Trophoblast cell (in vitro differentiated cells and primary cell): ENCODE measurements at regions not wholly inside any gene's neighbourhood (a gene's known extent, or its start where the extent isn't known, plus 50 kb on each side); places are given as distances from the start of the nearest gene placed in this dataset.

Experiments used
- DNase-seq, 2 donors: peaks; one replicate each; pipeline ENCODE4 v3.0.0-alpha.2; 2016
- H2AFZ ChIP-seq: 2 replicates; pipeline ENCODE4 v1.6.1; 2013; ENCODE audit warnings: low read length, moderate library complexity, mild to moderate bottlenecking; ENCODE audit not compliant: insufficient read depth, poor library complexity
- H2AK5ac ChIP-seq: 2 replicates; pipeline ENCODE4 v1.6.1; 2013; ENCODE audit warnings: mild to moderate bottlenecking, low read length
- H2BK120ac ChIP-seq: 2 replicates; pipeline ENCODE4 v1.6.1; 2013; ENCODE audit warnings: low read length, mild to moderate bottlenecking, moderate library complexity; ENCODE audit not compliant: insufficient read depth, poor library complexity
- H2BK12ac ChIP-seq: 2 replicates; pipeline ENCODE4 v1.6.1; 2013; ENCODE audit warnings: mild to moderate bottlenecking, low read length, moderate library complexity
- H2BK5ac ChIP-seq: 2 replicates; pipeline ENCODE4 v1.6.1; 2013; ENCODE audit warnings: low read length, low read depth, moderate library complexity, mild to moderate bottlenecking; ENCODE audit not compliant: poor library complexity
- H3K14ac ChIP-seq: 2 replicates; pipeline ENCODE4 v1.6.1; 2013; ENCODE audit warnings: mild to moderate bottlenecking, low read length
- H3K18ac ChIP-seq: 2 replicates; pipeline ENCODE4 v1.6.1; 2013; ENCODE audit warnings: mild to moderate bottlenecking, low read length
- H3K23ac ChIP-seq: 2 replicates; pipeline ENCODE4 v1.6.1; 2013; ENCODE audit warnings: low read length
- H3K27ac ChIP-seq: 2 replicates; pipeline ENCODE4 v1.5.1; 2013; ENCODE audit warnings: low read depth, mild to moderate bottlenecking, inconsistent platforms, low read length, moderate library complexity
- H3K27me3 ChIP-seq: 2 replicates; pipeline ENCODE4 v1.6.1; 2013; ENCODE audit warnings: inconsistent platforms, mild to moderate bottlenecking, low read length, moderate library complexity; ENCODE audit not compliant: insufficient read depth
- H3K36me3 ChIP-seq, 2 experiments: 1 replicate in 1 of 2; 2 replicates in 1 of 2; pipeline ENCODE4 v1.6.1; 2013; ENCODE audit warnings: low read length in 2 of 2, mild to moderate bottlenecking in 2 of 2, moderate library complexity in 1 of 2; ENCODE audit not compliant: insufficient read depth in 2 of 2, control insufficient read depth in 1 of 2
- H3K4ac ChIP-seq: 2 replicates; pipeline ENCODE4 v1.6.1; 2013; ENCODE audit warnings: low read depth, mild to moderate bottlenecking, low read length, moderate library complexity
- H3K4me1 ChIP-seq, 2 experiments: 1 replicate in 1 of 2; 2 replicates in 1 of 2; pipeline ENCODE4 v1.6.1; 2013; ENCODE audit warnings: low read length in 2 of 2, mild to moderate bottlenecking in 2 of 2, moderate library complexity in 1 of 2; ENCODE audit not compliant: insufficient read depth in 2 of 2, control insufficient read depth in 1 of 2
- H3K4me2 ChIP-seq: 2 replicates; pipeline ENCODE4 v1.6.1; 2013; ENCODE audit warnings: inconsistent platforms, mild to moderate bottlenecking, low read length, moderate library complexity
- H3K4me3 ChIP-seq: 2 replicates; pipeline ENCODE4 v1.5.1; 2013; ENCODE audit warnings: mild to moderate bottlenecking, low read depth, low read length, inconsistent platforms
- H3K79me1 ChIP-seq: one replicate; pipeline ENCODE4 v1.6.1; 2013; ENCODE audit warnings: low read length
- H3K79me2 ChIP-seq: 2 replicates; pipeline ENCODE4 v1.6.1; 2013; ENCODE audit warnings: low read length, mild to moderate bottlenecking; ENCODE audit not compliant: control insufficient read depth, insufficient read depth, poor library complexity
- H3K9ac ChIP-seq: 2 replicates; pipeline ENCODE4 v1.6.1; 2013; ENCODE audit warnings: mild to moderate bottlenecking, low read length
- H3K9me3 ChIP-seq: 2 replicates; pipeline ENCODE4 v1.6.1; 2013; ENCODE audit warnings: low read depth, mild to moderate bottlenecking, control low read depth, inconsistent platforms, low read length; ENCODE audit not compliant: insufficient read depth
- H4K12ac ChIP-seq: 2 replicates; pipeline ENCODE4 v1.6.1; 2013; ENCODE audit warnings: low read depth, mild to moderate bottlenecking, low read length, moderate library complexity
- H4K8ac ChIP-seq: 2 replicates; pipeline ENCODE4 v1.6.1; 2013; ENCODE audit warnings: low read depth, mild to moderate bottlenecking, low read length, moderate library complexity
- H4K91ac ChIP-seq: one replicate; pipeline ENCODE4 v1.6.1; 2013; ENCODE audit warnings: low read depth, mild to moderate bottlenecking, low read length, moderate library complexity
- WGBS: extraction: QIAGEN DNeasy Blood & Tissue Kit; methylation state at CpG from one replicate; pipeline ENCODE4 v1.1.7; 2013; ENCODE audit warnings: missing lambda C conversion rate; ENCODE audit not compliant: insufficient read length, insufficient coverage; ENCODE audit errors: extremely low coverage; 5-methylcytosine and 5-hydroxymethylcytosine counted together

GRCh38 chr17:77316651-77317050, 175.9 kb downstream of the SEC14L1 start:
- Histone ChIP-seq H2BK12ac (peak overlapping the region; percentile 9), H2AK5ac (peak overlapping the region; percentile 31), H4K91ac (no peak overlapping the region), H3K14ac (no peak overlapping the region), H3K18ac (peak overlapping the region; percentile 4), H2AFZ (no peak overlapping the region), H2BK120ac (no peak overlapping the region), H3K79me2 (peaks cover 3% of the 10 kb centered on the region), H3K4me3 (no peak overlapping the region), H3K4me2 (no peak overlapping the region), H3K4me1 (peaks cover 39 to 51% of the 10 kb centered on the region in 2 experiments), H3K27ac (no peak overlapping the region), H2BK5ac (no peak overlapping the region), H3K9me3 (no peaks in the 10 kb centered on the region), H4K8ac (no peak overlapping the region), H3K79me1 (peaks cover 25% of the 10 kb centered on the region), H3K27me3 (no peaks in the 10 kb centered on the region), H4K12ac (no peak overlapping the region), H3K36me3 (peaks cover 2 to 7% of the 10 kb centered on the region in 2 experiments), H3K4ac (no peak overlapping the region), H3K23ac (no peak overlapping the region), H3K9ac (no peak overlapping the region)
- no peak for DNase-seq
- no CpG with 5 or more reads among the region's 8 CpGs for WGBS

- no peak overlapping the region for H4K12ac ChIP-seq
- H4K8ac ChIP-seq = no peak overlapping the region
- peaks cover 5% of the 10 kb centered on the region for H3K79me2 ChIP-seq
- H3K36me3 ChIP-seq = peaks cover 2% of the 10 kb centered on the region in 2 experiments
- no peak overlapping the region for H3K14ac ChIP-seq
- peaks cover 45 to 56% of the 10 kb centered on the region in 2 experiments for H3K4me1 ChIP-seq
- peaks cover 31% of the 10 kb centered on the region for H3K79me1 ChIP-seq
- H3K23ac ChIP-seq = no peak overlapping the region
- peak overlapping the region; percentile 46 for H2BK12ac ChIP-seq
- H3K4me3 ChIP-seq = no peak overlapping the region
- H3K18ac ChIP-seq = peak overlapping the region; percentile 63
- no CpG with 5 or more reads among the region's 16 CpGs for WGBS
- H2AK5ac ChIP-seq = peak overlapping the region; percentile 49
- DNase-seq = no peak
- no peak overlapping the region for H3K4me2 ChIP-seq
- H3K9ac ChIP-seq = no peak overlapping the region
- no peaks in the 10 kb centered on the region for H3K9me3 ChIP-seq
- H4K91ac ChIP-seq = no peak overlapping the region
- H2AFZ ChIP-seq = no peak overlapping the region
- H3K27me3 ChIP-seq = no peaks in the 10 kb centered on the region
- H3K27ac ChIP-seq = no peak overlapping the region
- no peak overlapping the region for H3K4ac ChIP-seq
- H2BK120ac ChIP-seq = no peak overlapping the region
- no peak overlapping the region for H2BK5ac ChIP-seq
These were observed 176.5 kb downstream of the SEC14L1 start for GRCh38 chr17:77317091-77317750.

GRCh38 chr17:77318021-77318420, 177.3 kb downstream of the SEC14L1 start:
- no CpG with 5 or more reads among the region's 7 CpGs for WGBS
- Histone ChIP-seq H4K91ac (no peak overlapping the region), H4K12ac (no peak overlapping the region), H3K27ac (no peak overlapping the region), H3K27me3 (no peaks in the 10 kb centered on the region), H3K9ac (no peak overlapping the region), H2AK5ac (peak overlapping the region; percentile 35), H2BK12ac (peak overlapping the region; percentile 25), H2AFZ (no peak overlapping the region), H3K4me1 (peaks cover 49 to 63% of the 10 kb centered on the region in 2 experiments), H3K9me3 (no peaks in the 10 kb centered on the region), H3K79me2 (peaks cover 9% of the 10 kb centered on the region), H3K4ac (no peak overlapping the region), H3K14ac (no peak overlapping the region), H2BK5ac (no peak overlapping the region), H3K23ac (no peak overlapping the region), H3K36me3 (peaks cover 0 to 2% of the 10 kb centered on the region in 2 experiments), H2BK120ac (no peak overlapping the region), H4K8ac (no peak overlapping the region), H3K18ac (no peak overlapping the region), H3K4me2 (no peak overlapping the region), H3K79me1 (peaks cover 37% of the 10 kb centered on the region), H3K4me3 (no peak overlapping the region)
- DNase-seq = no peak

GRCh38 chr17:77318491-77319210, 177.9 kb downstream of the SEC14L1 start:
- H3K23ac ChIP-seq = no peak overlapping the region
- no peak overlapping the region for H3K9ac ChIP-seq
- no peaks in the 10 kb centered on the region for H3K9me3 ChIP-seq
- H3K14ac ChIP-seq = peak overlapping the region; percentile 53
- H4K91ac ChIP-seq = peak overlapping the region; percentile 87
- H3K4ac ChIP-seq = no peak overlapping the region
- no peak overlapping the region for H2AFZ ChIP-seq
- no peak overlapping the region for H4K12ac ChIP-seq
- peak in 1 of 2 donors; percentile 49 for DNase-seq
- H3K27ac ChIP-seq = peak overlapping the region; percentile 8
- no peaks in the 10 kb centered on the region for H3K27me3 ChIP-seq
- peaks cover 51 to 65% of the 10 kb centered on the region in 2 experiments for H3K4me1 ChIP-seq
- H2AK5ac ChIP-seq = peak overlapping the region; percentile 23
- WGBS = no CpG with 5 or more reads among the region's 14 CpGs
- no peak overlapping the region for H3K4me3 ChIP-seq
- peak overlapping the region; percentile 62 for H2BK5ac ChIP-seq
- H3K79me1 ChIP-seq = peaks cover 42% of the 10 kb centered on the region
- peak overlapping the region; percentile 20 for H4K8ac ChIP-seq
- peaks cover 13% of the 10 kb centered on the region for H3K79me2 ChIP-seq
- peaks cover 0 to 2% of the 10 kb centered on the region in 2 experiments for H3K36me3 ChIP-seq
- peak overlapping the region; percentile 67 for H2BK120ac ChIP-seq
- H3K4me2 ChIP-seq = peak overlapping the region; percentile 13
- peak overlapping the region; percentile 34 for H3K18ac ChIP-seq
- H2BK12ac ChIP-seq = peak overlapping the region; percentile 72
